ENCODE measurements at regions not wholly inside any gene's neighbourhood (a gene's known extent, or its start where the extent isn't known, plus 50 kb on each side); places are given as distances from the start of the nearest gene placed in this dataset.

DNA sequence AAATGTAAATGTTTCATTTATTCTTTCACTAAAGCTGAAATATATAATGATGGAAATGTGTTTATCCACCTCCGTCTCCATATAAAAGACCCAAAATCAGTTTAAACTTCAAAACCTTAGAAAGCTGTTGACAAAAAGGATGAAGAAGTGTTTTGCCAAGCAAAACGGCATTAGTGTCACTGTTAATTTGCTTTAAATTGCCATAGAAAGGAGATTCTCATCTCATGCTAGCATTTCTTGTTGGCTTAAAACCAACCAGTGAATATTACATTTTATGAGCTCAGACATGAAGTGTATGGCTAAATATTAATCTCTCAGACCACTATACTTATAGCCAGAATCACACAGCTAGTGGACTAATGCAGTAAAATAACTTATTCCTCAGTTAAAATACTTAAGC lies 398.8 kb downstream of the KIF2B start:
- TF ChIP-seq, protein P1, sequence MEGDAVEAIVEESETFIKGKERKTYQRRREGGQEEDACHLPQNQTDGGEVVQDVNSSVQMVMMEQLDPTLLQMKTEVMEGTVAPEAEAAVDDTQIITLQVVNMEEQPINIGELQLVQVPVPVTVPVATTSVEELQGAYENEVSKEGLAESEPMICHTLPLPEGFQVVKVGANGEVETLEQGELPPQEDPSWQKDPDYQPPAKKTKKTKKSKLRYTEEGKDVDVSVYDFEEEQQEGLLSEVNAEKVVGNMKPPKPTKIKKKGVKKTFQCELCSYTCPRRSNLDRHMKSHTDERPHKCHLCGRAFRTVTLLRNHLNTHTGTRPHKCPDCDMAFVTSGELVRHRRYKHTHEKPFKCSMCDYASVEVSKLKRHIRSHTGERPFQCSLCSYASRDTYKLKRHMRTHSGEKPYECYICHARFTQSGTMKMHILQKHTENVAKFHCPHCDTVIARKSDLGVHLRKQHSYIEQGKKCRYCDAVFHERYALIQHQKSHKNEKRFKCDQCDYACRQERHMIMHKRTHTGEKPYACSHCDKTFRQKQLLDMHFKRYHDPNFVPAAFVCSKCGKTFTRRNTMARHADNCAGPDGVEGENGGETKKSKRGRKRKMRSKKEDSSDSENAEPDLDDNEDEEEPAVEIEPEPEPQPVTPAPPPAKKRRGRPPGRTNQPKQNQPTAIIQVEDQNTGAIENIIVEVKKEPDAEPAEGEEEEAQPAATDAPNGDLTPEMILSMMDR (conservative IDR thresholded peaks at IDR 0.05 in 1 of 2, IDR thresholded peaks at IDR 0.05 in 1 of 2; ENCODE audit: low read depth in 1 of 2, low read length in 2 of 2) = no peak
- TF ChIP-seq EZH2 (IDR thresholded peaks at IDR 0.05; ENCODE audit: low read length, missing control alignments) = no peak
